IPS DF 6.9 (cell line): ENCODE measurements at regions not wholly inside any gene's neighbourhood (a gene's known extent, or its start where the extent isn't known, plus 50 kb on each side); places are given as distances from the start of the nearest gene placed in this dataset.
"Not testable (repeated sequence)": the region's sequence is repeated elsewhere in the genome, so short reads cannot be mapped to it uniquely, and the experiment has no call there.

Source experiments
- DNase-seq: peaks from one replicate; pipeline ENCODE4 v3.0.0-alpha.2; 2013; ENCODE audit warnings: low read depth, low spot score
- H3K27ac ChIP-seq: one replicate; pipeline ENCODE4 v1.5.1; 2013; ENCODE audit warnings: low read length, control low read depth
- H3K27me3 ChIP-seq: 2 replicates; pipeline ENCODE4 v1.6.1; 2013; ENCODE audit warnings: mild to moderate bottlenecking, low read length; ENCODE audit not compliant: control insufficient read depth, insufficient read depth
- H3K36me3 ChIP-seq: 2 replicates; pipeline ENCODE4 v1.6.1; 2013; ENCODE audit warnings: low read length; ENCODE audit not compliant: control insufficient read depth, insufficient read depth
- H3K4me1 ChIP-seq: 2 replicates; pipeline ENCODE4 v1.6.1; 2013; ENCODE audit warnings: low read length; ENCODE audit not compliant: control insufficient read depth, insufficient read depth
- H3K4me3 ChIP-seq: 2 replicates; pipeline ENCODE4 v1.5.1; 2013; ENCODE audit warnings: mild to moderate bottlenecking, low read length
- H3K9me3 ChIP-seq: 2 replicates; pipeline ENCODE4 v1.6.1; 2013; ENCODE audit warnings: low read length, inconsistent platforms; ENCODE audit not compliant: control insufficient read depth, insufficient read depth
- WGBS: extraction: QIAGEN DNeasy Blood & Tissue Kit; methylation state at CpG from one replicate; pipeline ENCODE4 v1.1.7; 2013; ENCODE audit warnings: mixed read lengths, missing lambda C conversion rate; ENCODE audit not compliant: insufficient read length, insufficient coverage; 5-methylcytosine and 5-hydroxymethylcytosine counted together

GRCh38 chrX:139018436-139018835 lies 306.9 kb upstream of the FGF13 start:
- H3K9me3 ChIP-seq, result no peaks in the 10 kb centered on the region
- no CpG with 5 or more reads among the region's 2 CpGs for WGBS
- no peaks in the 10 kb centered on the region for H3K4me1 ChIP-seq
- H3K36me3 ChIP-seq, result no peaks in the 10 kb centered on the region
- no peak overlapping the region for H3K27ac ChIP-seq
- H3K4me3 ChIP-seq, result no peak overlapping the region
- DNase-seq, result no peak
- H3K27me3 ChIP-seq, result no peaks in the 10 kb centered on the region

DNA sequence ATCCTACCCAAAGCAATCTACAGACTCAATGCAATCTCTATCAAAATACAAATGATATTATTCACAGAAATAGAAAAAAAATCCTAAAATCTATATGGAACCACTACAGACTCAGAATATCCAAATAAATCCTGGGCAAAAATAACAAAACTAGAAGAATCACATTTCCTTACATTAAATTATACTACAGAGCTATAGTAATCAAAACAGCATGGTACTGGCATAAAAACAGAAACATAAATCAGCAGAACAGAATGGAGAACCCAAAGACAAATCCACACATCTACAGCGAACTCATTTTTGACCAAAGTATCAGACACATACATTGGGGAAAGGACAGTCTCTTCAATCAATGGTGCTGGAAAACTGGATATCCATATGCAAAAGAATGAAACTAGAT lies 304.1 kb upstream of the FGF13 start:
- Histone ChIP-seq H3K4me1 (no peaks in the 10 kb centered on the region), H3K27me3 (no peaks in the 10 kb centered on the region), H3K9me3 (no peaks in the 10 kb centered on the region), H3K4me3 (no peak overlapping the region), H3K36me3 (no peaks in the 10 kb centered on the region), H3K27ac (no peak overlapping the region)
- DNase-seq, result no peak
- WGBS, result no CpG with 5 or more reads among the region's 1 CpG

- Histone ChIP-seq H3K4me3 (no peak overlapping the region), H3K27ac (no peak overlapping the region), H3K9me3 (no peaks in the 10 kb centered on the region), H3K27me3 (no peaks in the 10 kb centered on the region), H3K36me3 (no peaks in the 10 kb centered on the region), H3K4me1 (no peaks in the 10 kb centered on the region)
- no CpG with 5 or more reads among the region's 4 CpGs for WGBS
- no peak for DNase-seq
Measured at GRCh38 chrX:139008185-139008584, 296.7 kb upstream of the FGF13 start.

- H3K9me3 ChIP-seq, H3K4me1 ChIP-seq, H3K27me3 ChIP-seq, DNase-seq, H3K36me3 ChIP-seq, H3K27ac ChIP-seq, H3K4me3 ChIP-seq: not testable (repeated sequence)
- WGBS, result no CpG with 5 or more reads among the region's 34 CpGs
Measured at GRCh38 chrX:139003856-139004527, 292.5 kb upstream of the FGF13 start.

DNA sequence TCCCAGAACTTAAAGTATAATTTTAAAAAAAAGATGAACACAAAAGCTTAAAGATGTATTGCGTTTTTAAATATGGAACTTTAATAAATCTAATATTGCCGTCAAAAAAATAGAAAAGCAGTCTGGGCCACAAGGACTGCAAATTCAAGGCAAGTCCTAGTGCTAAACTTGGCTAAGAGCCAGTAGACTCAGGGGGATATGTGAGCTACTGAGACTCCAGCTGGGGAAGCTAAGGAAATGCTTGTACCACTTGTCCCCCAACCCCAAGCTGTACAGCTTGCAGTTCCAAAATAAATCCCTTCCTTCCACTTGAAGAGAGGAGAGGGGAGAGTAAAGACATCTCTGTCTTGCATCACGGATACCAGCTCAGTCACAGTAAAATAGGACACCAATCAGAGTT lies 290.8 kb upstream of the FGF13 start:
- no CpG with 5 or more reads among the region's 3 CpGs for WGBS
- Histone ChIP-seq H3K4me3 (no peak overlapping the region), H3K27me3 (no peaks in the 10 kb centered on the region), H3K9me3 (no peaks in the 10 kb centered on the region), H3K27ac (no peak overlapping the region), H3K36me3 (no peaks in the 10 kb centered on the region), H3K4me1 (no peaks in the 10 kb centered on the region)
- DNase-seq, result no peak

DNA sequence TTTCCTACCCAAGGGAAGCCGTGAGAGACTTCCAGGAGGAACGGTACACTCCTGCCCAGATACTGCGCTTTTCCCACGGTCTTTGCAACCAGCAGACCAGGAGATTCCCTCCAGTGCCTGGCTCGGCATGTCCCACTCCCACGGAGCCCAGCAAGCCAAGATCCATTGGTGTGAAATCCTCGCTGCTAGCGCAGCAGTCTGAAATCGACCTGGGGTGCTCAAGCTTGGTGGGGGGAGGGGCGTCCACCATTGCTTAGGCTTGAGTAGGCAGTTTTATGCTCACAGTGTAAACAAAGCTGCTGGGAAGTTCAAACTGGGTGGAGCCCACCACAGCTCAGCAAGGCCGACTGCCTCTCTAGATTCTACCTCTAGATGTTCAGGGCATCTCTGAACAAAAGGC lies 284.8 kb upstream of the FGF13 start:
- no peaks in the 10 kb centered on the region for H3K4me1 ChIP-seq
- no CpG with 5 or more reads among the region's 11 CpGs for WGBS
- no peak for DNase-seq
- H3K9me3 ChIP-seq, result no peaks in the 10 kb centered on the region
- H3K4me3 ChIP-seq, result no peak overlapping the region
- no peaks in the 10 kb centered on the region for H3K36me3 ChIP-seq
- no peaks in the 10 kb centered on the region for H3K27me3 ChIP-seq
- no peak overlapping the region for H3K27ac ChIP-seq

DNA sequence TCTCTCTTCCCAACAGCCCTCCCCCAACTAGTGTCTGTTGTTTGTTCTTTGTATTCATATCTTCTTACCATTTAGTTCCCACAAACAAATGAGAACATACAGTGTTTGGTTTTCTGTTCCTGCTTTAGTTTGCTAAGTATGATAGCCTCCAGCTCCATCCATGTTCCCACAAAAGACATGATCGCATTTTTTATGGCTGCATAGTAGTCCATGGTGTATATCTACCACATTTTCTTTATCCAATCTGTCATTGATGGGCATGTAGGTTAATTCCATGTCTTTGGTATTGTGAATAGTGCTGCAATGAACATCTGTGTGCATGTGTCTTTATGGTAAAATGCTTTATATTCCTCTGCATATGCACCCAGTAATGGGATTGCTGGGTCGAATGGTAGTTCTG lies 283.9 kb upstream of the FGF13 start:
- Histone ChIP-seq H3K36me3 (no peaks in the 10 kb centered on the region), H3K27ac (no peak overlapping the region), H3K4me3 (no peak overlapping the region), H3K4me1 (no peaks in the 10 kb centered on the region), H3K27me3 (no peaks in the 10 kb centered on the region), H3K9me3 (no peaks in the 10 kb centered on the region)
- no CpG with 5 or more reads among the region's 2 CpGs for whole genome bisulfite sequencing
- DNase-seq, result no peak

DNA sequence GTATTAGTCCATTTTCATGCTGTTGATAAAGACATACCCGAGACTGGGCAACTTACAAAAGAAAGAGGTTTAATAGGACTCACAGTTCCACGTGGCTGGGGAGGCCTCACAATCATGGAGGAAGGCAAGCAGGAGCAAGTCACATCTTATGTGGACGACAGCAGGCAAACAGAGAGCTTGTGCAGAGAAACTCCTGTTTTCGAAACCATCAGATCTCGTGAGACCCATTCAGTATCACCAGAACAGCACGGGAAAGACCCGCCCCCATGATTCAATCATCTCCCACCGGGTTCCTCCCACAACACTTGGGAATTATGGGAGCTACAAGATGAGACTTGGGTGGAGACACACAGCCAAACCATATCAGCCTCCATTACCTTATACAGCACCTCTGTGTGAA lies 278.9 kb upstream of the FGF13 start:
- WGBS, result no CpG with 5 or more reads among the region's 8 CpGs
- H3K27me3 ChIP-seq, H3K36me3 ChIP-seq, H3K4me1 ChIP-seq, H3K9me3 ChIP-seq, H3K4me3 ChIP-seq, DNase-seq, H3K27ac ChIP-seq: not testable (repeated sequence)

- Histone ChIP-seq H3K27me3 (no peaks in the 10 kb centered on the region), H3K4me1 (no peaks in the 10 kb centered on the region), H3K9me3 (no peaks in the 10 kb centered on the region), H3K27ac (no peak overlapping the region), H3K36me3 (no peaks in the 10 kb centered on the region), H3K4me3 (no peak overlapping the region)
- no CpG with 5 or more reads among the region's 1 CpG for WGBS
- DNase-seq, result no peak
Measured at GRCh38 chrX:138986866-138987265, 275.3 kb upstream of the FGF13 start.

GRCh38 chrX:138986235-138986634 lies 274.7 kb upstream of the FGF13 start:
- H3K4me3 ChIP-seq, result no peak overlapping the region
- no peaks in the 10 kb centered on the region for H3K36me3 ChIP-seq
- WGBS, result no CpG with 5 or more reads among the region's 3 CpGs
- H3K27me3 ChIP-seq, result no peaks in the 10 kb centered on the region
- H3K9me3 ChIP-seq, result no peaks in the 10 kb centered on the region
- no peak for DNase-seq
- H3K27ac ChIP-seq, result no peak overlapping the region
- H3K4me1 ChIP-seq, result no peaks in the 10 kb centered on the region

- Histone ChIP-seq H3K27ac (no peak overlapping the region), H3K36me3 (no peaks in the 10 kb centered on the region), H3K27me3 (no peaks in the 10 kb centered on the region), H3K9me3 (no peaks in the 10 kb centered on the region), H3K4me3 (no peak overlapping the region), H3K4me1 (no peaks in the 10 kb centered on the region)
- no peak for DNase-seq
- WGBS, result no CpG with 5 or more reads among the region's 4 CpGs
Measured at GRCh38 chrX:138982365-138982764, 270.8 kb upstream of the FGF13 start.
